ENCODE measurements at regions not wholly inside any gene's neighbourhood (a gene's known extent, or its start where the extent isn't known, plus 50 kb on each side); places are given as distances from the start of the nearest gene placed in this dataset.
"Not testable (repeated sequence)": the region's sequence is repeated elsewhere in the genome, so short reads cannot be mapped to it uniquely, and the experiment has no call there.

DNA sequence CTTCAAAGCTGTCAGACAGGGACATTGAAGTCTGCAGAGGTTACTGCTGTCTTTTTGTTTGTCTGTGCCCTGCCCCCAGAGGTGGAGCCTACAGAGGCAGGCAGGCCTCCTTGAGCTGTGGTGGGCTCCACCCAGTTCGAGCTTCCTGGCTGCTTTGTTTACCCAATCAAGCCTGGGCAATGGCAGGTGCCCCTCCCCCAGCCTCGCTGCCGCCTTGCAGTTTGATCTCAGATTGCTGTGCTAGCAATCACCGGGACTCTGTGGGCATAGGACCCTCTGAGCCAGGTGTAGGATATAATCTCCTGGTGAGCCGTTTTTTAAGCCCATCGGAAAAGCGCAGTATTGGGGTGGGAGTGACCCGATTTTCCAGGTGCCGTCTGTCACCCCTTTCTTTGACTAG, 586.8 kb downstream of the ARL4A start:
- TF ChIP-seq ZNF8 (CRISPR knock-in tag; IDR thresholded peaks at IDR 0.05); ZNF565 (CRISPR knock-in tag; conservative IDR thresholded peaks at IDR 0.05; ENCODE audit: low read depth); SNAI2 (CRISPR knock-in tag; IDR thresholded peaks at IDR 0.05); PPARA (CRISPR knock-in tag; IDR thresholded peaks at IDR 0.05; ENCODE audit: borderline replicate concordance); TSHZ2 (CRISPR knock-in tag; IDR thresholded peaks at IDR 0.05); ZFP3 (CRISPR knock-in tag; IDR thresholded peaks at IDR 0.05); ZFP30 (CRISPR knock-in tag; IDR thresholded peaks at IDR 0.05): not testable (repeated sequence)
- TF ChIP-seq, protein P1, sequence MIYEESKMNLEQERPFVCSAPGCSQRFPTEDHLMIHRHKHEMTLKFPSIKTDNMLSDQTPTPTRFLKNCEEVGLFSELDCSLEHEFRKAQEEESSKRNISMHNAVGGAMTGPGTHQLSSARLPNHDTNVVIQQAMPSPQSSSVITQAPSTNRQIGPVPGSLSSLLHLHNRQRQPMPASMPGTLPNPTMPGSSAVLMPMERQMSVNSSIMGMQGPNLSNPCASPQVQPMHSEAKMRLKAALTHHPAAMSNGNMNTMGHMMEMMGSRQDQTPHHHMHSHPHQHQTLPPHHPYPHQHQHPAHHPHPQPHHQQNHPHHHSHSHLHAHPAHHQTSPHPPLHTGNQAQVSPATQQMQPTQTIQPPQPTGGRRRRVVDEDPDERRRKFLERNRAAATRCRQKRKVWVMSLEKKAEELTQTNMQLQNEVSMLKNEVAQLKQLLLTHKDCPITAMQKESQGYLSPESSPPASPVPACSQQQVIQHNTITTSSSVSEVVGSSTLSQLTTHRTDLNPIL (CRISPR knock-in tag; IDR thresholded peaks at IDR 0.05; ENCODE audit: low read depth): not testable (repeated sequence)

All from SK-N-SH treated with all-trans-retinoic acid at 6 μM for 48 hours (cell line).